IPS DF 6.9 (cell line): ENCODE measurements at regions not wholly inside any gene's neighbourhood (a gene's known extent, or its start where the extent isn't known, plus 50 kb on each side); places are given as distances from the start of the nearest gene placed in this dataset.
"Not testable (repeated sequence)": the region's sequence is repeated elsewhere in the genome, so short reads cannot be mapped to it uniquely, and the experiment has no call there.

Source experiments
- DNase-seq: peaks from one replicate; pipeline ENCODE4 v3.0.0-alpha.2; 2013; ENCODE audit warnings: low read depth, low spot score
- H3K27ac ChIP-seq: one replicate; pipeline ENCODE4 v1.5.1; 2013; ENCODE audit warnings: low read length, control low read depth
- H3K27me3 ChIP-seq: 2 replicates; pipeline ENCODE4 v1.6.1; 2013; ENCODE audit warnings: mild to moderate bottlenecking, low read length; ENCODE audit not compliant: control insufficient read depth, insufficient read depth
- H3K36me3 ChIP-seq: 2 replicates; pipeline ENCODE4 v1.6.1; 2013; ENCODE audit warnings: low read length; ENCODE audit not compliant: control insufficient read depth, insufficient read depth
- H3K4me1 ChIP-seq: 2 replicates; pipeline ENCODE4 v1.6.1; 2013; ENCODE audit warnings: low read length; ENCODE audit not compliant: control insufficient read depth, insufficient read depth
- H3K4me3 ChIP-seq: 2 replicates; pipeline ENCODE4 v1.5.1; 2013; ENCODE audit warnings: mild to moderate bottlenecking, low read length
- H3K9me3 ChIP-seq: 2 replicates; pipeline ENCODE4 v1.6.1; 2013; ENCODE audit warnings: low read length, inconsistent platforms; ENCODE audit not compliant: control insufficient read depth, insufficient read depth
- WGBS: extraction: QIAGEN DNeasy Blood & Tissue Kit; methylation state at CpG from one replicate; pipeline ENCODE4 v1.1.7; 2013; ENCODE audit warnings: mixed read lengths, missing lambda C conversion rate; ENCODE audit not compliant: insufficient read length, insufficient coverage; 5-methylcytosine and 5-hydroxymethylcytosine counted together

GRCh38 chr11:80930038-80930437 lies 1489.2 kb upstream of the TENM4 start:
- whole genome bisulfite sequencing = no CpG with 5 or more reads among the region's 4 CpGs
- no peaks in the 10 kb centered on the region for H3K4me1 ChIP-seq
- no peak for DNase-seq
- no peak overlapping the region for H3K27ac ChIP-seq
- H3K36me3 ChIP-seq = no peaks in the 10 kb centered on the region
- H3K27me3 ChIP-seq = no peaks in the 10 kb centered on the region
- H3K4me3 ChIP-seq = no peak overlapping the region
- no peaks in the 10 kb centered on the region for H3K9me3 ChIP-seq

- H3K27me3 ChIP-seq = no peaks in the 10 kb centered on the region
- no peak overlapping the region for H3K4me3 ChIP-seq
- no peak for DNase-seq
- no peaks in the 10 kb centered on the region for H3K36me3 ChIP-seq
- H3K9me3 ChIP-seq = no peaks in the 10 kb centered on the region
- H3K4me1 ChIP-seq = no peaks in the 10 kb centered on the region
- no peak overlapping the region for H3K27ac ChIP-seq
- no CpG with 5 or more reads among the region's 1 CpG for WGBS
Measured at GRCh38 chr11:80929031-80929805, 1488.4 kb upstream of the TENM4 start.

DNA sequence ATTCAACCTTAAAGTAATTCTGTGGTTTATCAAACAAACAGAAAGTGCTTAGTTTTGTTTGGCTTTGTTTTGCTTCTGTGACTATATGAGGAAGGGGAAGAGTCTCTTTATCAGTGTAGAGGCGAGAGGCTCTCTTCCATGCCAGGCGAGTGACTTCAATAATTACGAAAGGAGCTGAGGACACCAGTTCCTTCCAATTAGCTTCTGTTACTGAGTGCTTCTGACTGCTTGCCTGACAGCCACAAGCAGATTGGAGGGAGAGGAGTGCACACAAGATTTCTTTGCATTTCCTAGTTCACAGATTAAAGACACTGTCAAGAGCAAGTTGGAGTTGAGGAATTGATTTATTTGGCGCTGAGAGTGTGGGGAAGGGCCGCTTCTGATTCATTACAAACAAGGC lies 1484.5 kb upstream of the TENM4 start:
- WGBS = no CpG with 5 or more reads among the region's 5 CpGs
- no peak for DNase-seq
- Histone ChIP-seq H3K4me1 (no peaks in the 10 kb centered on the region), H3K4me3 (no peak overlapping the region), H3K27ac (no peak overlapping the region), H3K9me3 (no peaks in the 10 kb centered on the region), H3K36me3 (no peaks in the 10 kb centered on the region), H3K27me3 (no peaks in the 10 kb centered on the region)

DNA sequence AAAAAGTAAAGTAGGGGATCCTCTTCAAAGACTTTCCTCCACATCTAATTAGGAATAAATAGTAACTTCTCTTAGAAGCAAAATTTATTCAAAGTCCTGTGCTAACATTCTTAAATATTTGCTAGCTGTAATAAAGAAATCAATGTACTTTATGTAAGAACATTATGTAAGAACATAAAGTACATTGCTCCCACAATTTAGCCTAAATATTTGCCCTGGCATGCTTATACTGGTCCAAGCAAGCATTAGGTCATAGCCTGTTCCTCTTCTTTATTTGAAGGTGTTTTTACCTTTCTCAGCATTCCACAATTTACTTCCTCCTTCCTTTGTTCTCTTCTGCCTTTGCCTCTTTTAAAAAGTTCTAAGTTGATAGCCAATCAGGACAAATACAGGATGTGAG lies 1480.5 kb upstream of the TENM4 start:
- H3K27ac ChIP-seq, H3K4me1 ChIP-seq, H3K36me3 ChIP-seq, DNase-seq, H3K4me3 ChIP-seq, H3K9me3 ChIP-seq, H3K27me3 ChIP-seq: not testable (repeated sequence)

- no peaks in the 10 kb centered on the region for H3K27me3 ChIP-seq
- H3K27ac ChIP-seq = no peak overlapping the region
- no peaks in the 10 kb centered on the region for H3K9me3 ChIP-seq
- no peak for DNase-seq
- H3K4me1 ChIP-seq = no peaks in the 10 kb centered on the region
- H3K4me3 ChIP-seq = no peak overlapping the region
- no peaks in the 10 kb centered on the region for H3K36me3 ChIP-seq
- no CpG with 5 or more reads among the region's 1 CpG for WGBS
Measured at GRCh38 chr11:80916173-80916798, 1475.5 kb upstream of the TENM4 start.

- H3K4me1 ChIP-seq = no peaks in the 10 kb centered on the region
- no peak overlapping the region for H3K4me3 ChIP-seq
- H3K36me3 ChIP-seq = no peaks in the 10 kb centered on the region
- H3K27me3 ChIP-seq = no peaks in the 10 kb centered on the region
- no peak overlapping the region for H3K27ac ChIP-seq
- no peak for DNase-seq
- H3K9me3 ChIP-seq = no peaks in the 10 kb centered on the region
- WGBS = no CpG with 5 or more reads among the region's 1 CpG
Measured at GRCh38 chr11:80914311-80914710, 1473.5 kb upstream of the TENM4 start.

GRCh38 chr11:80911666-80912065 lies 1470.8 kb upstream of the TENM4 start:
- no peak overlapping the region for H3K27ac ChIP-seq
- no CpG with 5 or more reads among the region's 1 CpG for WGBS
- H3K4me3 ChIP-seq = no peak overlapping the region

DNA sequence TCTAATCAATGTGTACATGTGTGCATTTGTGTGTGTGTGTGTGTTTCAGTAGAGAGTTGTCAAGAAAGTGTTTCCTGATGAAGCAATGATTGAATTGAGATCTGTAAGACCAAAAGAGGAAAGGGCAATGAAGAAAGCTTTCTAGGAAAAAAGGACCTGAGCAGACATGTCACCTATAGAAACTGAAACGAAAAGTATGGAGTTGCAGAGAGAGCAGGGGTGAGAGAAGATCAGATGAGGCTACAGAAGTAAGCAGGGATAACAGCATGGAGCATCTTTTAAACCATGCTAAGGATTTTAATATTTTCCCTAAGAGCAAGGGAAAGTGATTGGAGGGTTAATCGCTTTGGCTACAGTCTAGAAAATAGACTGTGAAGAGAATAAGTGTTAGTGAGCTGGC lies 1459.4 kb upstream of the TENM4 start:
- Histone ChIP-seq H3K27me3 (no peaks in the 10 kb centered on the region), H3K4me1 (no peaks in the 10 kb centered on the region), H3K9me3 (no peaks in the 10 kb centered on the region), H3K4me3 (no peak overlapping the region), H3K27ac (no peak overlapping the region), H3K36me3 (no peaks in the 10 kb centered on the region)
- WGBS = no CpG with 5 or more reads among the region's 2 CpGs
- DNase-seq = no peak

More at GRCh38 chr11:80911666-80912065, 1470.8 kb upstream of the TENM4 start:
- DNase-seq = no peak
- Histone ChIP-seq H3K4me1 (no peaks in the 10 kb centered on the region), H3K36me3 (no peaks in the 10 kb centered on the region), H3K9me3 (no peaks in the 10 kb centered on the region), H3K27me3 (no peaks in the 10 kb centered on the region)

DNA sequence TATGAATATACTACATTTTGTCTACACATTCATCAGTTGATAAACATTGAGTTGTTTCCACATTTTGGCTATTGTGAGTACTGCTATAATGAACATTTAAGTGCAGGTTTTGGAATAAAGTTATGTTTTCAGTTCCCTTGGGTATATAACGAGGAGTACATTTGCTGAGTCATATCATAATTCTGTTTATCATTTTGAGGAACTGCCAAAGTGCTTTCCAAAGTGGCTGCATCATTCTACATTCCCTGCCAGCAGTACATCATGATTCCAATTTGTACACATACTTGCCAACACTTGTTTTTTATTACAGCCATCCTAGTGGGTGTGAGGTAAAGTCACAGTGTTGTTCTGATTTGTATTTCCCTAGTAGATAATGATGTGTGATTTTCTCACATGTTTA lies 1458.6 kb upstream of the TENM4 start:
- Histone ChIP-seq H3K27me3 (no peaks in the 10 kb centered on the region), H3K27ac (no peak overlapping the region), H3K9me3 (no peaks in the 10 kb centered on the region), H3K4me3 (no peak overlapping the region), H3K4me1 (no peaks in the 10 kb centered on the region), H3K36me3 (no peaks in the 10 kb centered on the region)
- DNase-seq = no peak
- WGBS = no CpG with 5 or more reads among the region's 1 CpG

DNA sequence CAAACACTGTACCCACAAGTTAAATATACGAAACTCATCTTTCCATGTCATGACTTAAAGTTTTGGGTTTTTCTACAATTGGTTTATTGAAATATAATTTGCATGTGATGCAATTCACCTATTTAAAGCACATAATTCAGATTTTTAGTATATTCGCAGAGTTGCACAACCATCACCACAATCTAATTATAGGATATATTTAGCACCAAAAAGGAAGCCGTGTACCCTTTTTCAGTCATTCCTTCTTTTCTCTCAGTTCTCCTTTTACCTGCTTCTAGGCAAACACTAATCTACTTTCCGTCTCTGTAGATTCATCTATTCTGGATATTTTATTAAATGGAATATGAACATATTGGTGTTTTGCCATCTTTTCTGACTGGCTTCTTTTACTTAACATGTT lies 1458.1 kb upstream of the TENM4 start:
- Histone ChIP-seq H3K4me3 (no peak overlapping the region), H3K27ac (no peak overlapping the region), H3K4me1 (no peaks in the 10 kb centered on the region), H3K9me3 (no peaks in the 10 kb centered on the region), H3K36me3 (no peaks in the 10 kb centered on the region), H3K27me3 (no peaks in the 10 kb centered on the region)
- no peak for DNase-seq
- WGBS = no CpG with 5 or more reads among the region's 4 CpGs

DNA sequence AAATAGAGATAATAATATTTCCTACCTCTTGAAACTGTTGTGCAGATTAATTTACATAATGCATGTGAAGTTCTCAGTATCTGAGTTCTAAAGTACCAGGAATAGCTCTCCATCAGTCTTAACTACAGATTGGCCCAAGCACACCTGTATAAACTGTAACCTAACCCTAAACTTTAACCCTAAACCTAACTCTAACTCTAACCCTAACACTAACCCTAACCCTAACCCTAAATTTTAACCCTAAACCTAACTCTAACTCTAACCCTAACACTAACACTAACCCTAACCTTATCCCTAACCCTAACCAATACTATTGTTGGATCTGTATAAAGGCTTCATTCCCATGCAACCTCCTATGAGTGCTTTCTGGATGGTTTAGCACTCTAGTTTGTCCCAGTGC lies 1445.9 kb upstream of the TENM4 start:
- no peak for DNase-seq
- Histone ChIP-seq H3K36me3 (no peaks in the 10 kb centered on the region), H3K27me3 (no peaks in the 10 kb centered on the region), H3K4me1 (no peaks in the 10 kb centered on the region), H3K9me3 (peaks cover 2% of the 10 kb centered on the region; the same call in 1 of the 2 replicates), H3K4me3 (no peak overlapping the region), H3K27ac (no peak overlapping the region)
